Neural cell (in vitro differentiated cells): ENCODE measurements at regions not wholly inside any gene's neighbourhood (a gene's known extent, or its start where the extent isn't known, plus 50 kb on each side); places are given as distances from the start of the nearest gene placed in this dataset.

Experiments used
- H2AFZ ChIP-seq: fragments of 200-600, 300-800 bp; sonication (generic), shearing (Covaris generic); 2 replicates; pipeline ENCODE4 v1.6.0; 2014; ENCODE audit warnings: low read depth, mild to moderate bottlenecking, antibody characterized with exemption, low read length, moderate library complexity
- H3F3A ChIP-seq: fragments of 200-600 bp; shearing (Covaris generic); 2 replicates; pipeline ENCODE4 v1.6.1; 2016; ENCODE audit warnings: mild to moderate bottlenecking, moderate library complexity, mixed read lengths, antibody characterized with exemption, low read length; ENCODE audit not compliant: insufficient read depth, poor library complexity, severe bottlenecking
- H3K27ac ChIP-seq: fragments of 200-600, 300-800 bp; sonication (generic), shearing (Covaris generic); 2 replicates; pipeline ENCODE4 v1.5.1; 2014; ENCODE audit warnings: mild to moderate bottlenecking, low read length, moderate library complexity
- H3K27me3 ChIP-seq: fragments of 300-800, 200-600 bp; sonication (generic), shearing (Covaris generic); 2 replicates; pipeline ENCODE4 v1.6.0; 2014; ENCODE audit warnings: mild to moderate bottlenecking, low read depth, low read length, moderate library complexity; ENCODE audit not compliant: insufficient read depth
- H3K36me3 ChIP-seq: fragments of 300-800, 200-600 bp; sonication (generic), shearing (Covaris generic); 2 replicates; pipeline ENCODE4 v1.5.1; 2014; ENCODE audit warnings: mild to moderate bottlenecking, antibody characterized with exemption, low read length, moderate library complexity; ENCODE audit not compliant: insufficient read depth
- H3K4me2 ChIP-seq: fragments of 300-800, 200-600 bp; sonication (generic), shearing (Covaris generic); 2 replicates; pipeline ENCODE4 v1.6.0; 2014; ENCODE audit warnings: mild to moderate bottlenecking, low read length
- H3K4me3 ChIP-seq: fragments of 300-800, 200-600 bp; sonication (generic), shearing (Covaris generic); 2 replicates; pipeline ENCODE4 v1.5.1; 2014; ENCODE audit warnings: mild to moderate bottlenecking, low read length, moderate library complexity
- H3K79me2 ChIP-seq: fragments of 200-600 bp; shearing (Covaris generic); replicated peaks from 2 replicates; pipeline ENCODE4 v1.6.0; 2014; ENCODE audit warnings: mild to moderate bottlenecking, low read length, moderate library complexity; ENCODE audit not compliant: insufficient read depth
- H3K9ac ChIP-seq: fragments of 300-800, 200-600 bp; sonication (generic), shearing (Covaris generic); 2 replicates; pipeline ENCODE4 v1.6.1; 2016; ENCODE audit warnings: mild to moderate bottlenecking, low read length, mixed read lengths
- H3K9me2 ChIP-seq: fragments of 200-600 bp; shearing (Covaris generic); 2 replicates; pipeline ENCODE4 v1.6.1; 2016; ENCODE audit warnings: mild to moderate bottlenecking, low read length, mixed read lengths; ENCODE audit not compliant: insufficient read depth
- H3K9me3 ChIP-seq: fragments of 200-600, 300-800 bp; sonication (generic), shearing (Covaris generic); 2 replicates; pipeline ENCODE4 v1.6.1; 2016; ENCODE audit warnings: mild to moderate bottlenecking, mixed run types, low read length, moderate library complexity, mixed read lengths
- H4K20me1 ChIP-seq: fragments of 200-600 bp; shearing (Covaris generic); 2 replicates; pipeline ENCODE4 v1.6.1; 2016; ENCODE audit warnings: mild to moderate bottlenecking, mixed run types; ENCODE audit not compliant: insufficient read depth
- CTCF ChIP-seq: fragments of 450-650 bp; IDR thresholded peaks from 2 replicates; pipeline ENCODE4 v1.5.1; 2014; ENCODE audit warnings: antibody characterized with exemption, mild to moderate bottlenecking, moderate library complexity; ENCODE audit not compliant: poor library complexity, severe bottlenecking
- EP300 ChIP-seq: fragments of 450-650 bp; conservative IDR thresholded peaks from 2 replicates; pipeline ENCODE4 v1.6.1; 2014; ENCODE audit warnings: antibody characterized with exemption, mild to moderate bottlenecking, moderate library complexity; ENCODE audit not compliant: poor library complexity, severe bottlenecking
- EZH2 ChIP-seq: fragments of 200-600, 300-800 bp; shearing (Covaris generic), sonication (generic); IDR thresholded peaks from 2 replicates; pipeline ENCODE4 v1.6.1; 2014; ENCODE audit warnings: antibody characterized with exemption, low read length, borderline replicate concordance, mild to moderate bottlenecking; ENCODE audit not compliant: insufficient read depth, poor library complexity, severe bottlenecking
- MXI1 ChIP-seq: fragments of 450-650 bp; conservative IDR thresholded peaks from 2 replicates; pipeline ENCODE4 v1.6.1; 2014; ENCODE audit warnings: antibody characterized with exemption, mild to moderate bottlenecking; ENCODE audit not compliant: poor library complexity, severe bottlenecking
- POLR2AphosphoS5 ChIP-seq: IDR thresholded peaks from 2 replicates; pipeline ENCODE4 v1.6.1; 2012
- RAD21 ChIP-seq: fragments of 450-650 bp; conservative IDR thresholded peaks from 2 replicates; pipeline ENCODE4 v1.6.1; 2014; ENCODE audit warnings: antibody characterized with exemption, mild to moderate bottlenecking, moderate library complexity
- REST ChIP-seq: IDR thresholded peaks from 2 replicates; pipeline ENCODE4 v1.6.1; 2012; ENCODE audit warnings: borderline replicate concordance
- SMC3 ChIP-seq: fragments of 450-650 bp; conservative IDR thresholded peaks from 2 replicates; pipeline ENCODE4 v1.6.1; 2014; ENCODE audit warnings: antibody characterized with exemption, mild to moderate bottlenecking, moderate library complexity; ENCODE audit not compliant: poor library complexity
- TAF1 ChIP-seq: IDR thresholded peaks from 2 replicates; pipeline ENCODE4 v1.6.1; 2012; ENCODE audit warnings: low read depth

- no peak overlapping the region for H3K4me3 ChIP-seq
- H3F3A ChIP-seq, result no peaks in the 10 kb centered on the region
- H3K9me3 ChIP-seq, result no peaks in the 10 kb centered on the region
- TF ChIP-seq REST (no peak), EP300 (no peak)
- no peak overlapping the region for H2AFZ ChIP-seq
- no peaks in the 10 kb centered on the region for H3K79me2 ChIP-seq
- H3K27ac ChIP-seq, result no peak overlapping the region
- H3K4me2 ChIP-seq, result no peak overlapping the region
- no peaks in the 10 kb centered on the region for H3K27me3 ChIP-seq
- no peak overlapping the region for H3K9ac ChIP-seq
- no peaks in the 10 kb centered on the region for H3K9me2 ChIP-seq
- no peaks in the 10 kb centered on the region for H4K20me1 ChIP-seq
- H3K36me3 ChIP-seq, result no peaks in the 10 kb centered on the region
These were observed 898.3 kb upstream of the PCDH9 start for GRCh38 chr13:68128297-68128915.

- H3K4me3 ChIP-seq, result no peak overlapping the region
- H3K9me2 ChIP-seq, result no peaks in the 10 kb centered on the region
- no peaks in the 10 kb centered on the region for H3F3A ChIP-seq
- no peak overlapping the region for H3K4me2 ChIP-seq
- no peak for TF ChIP-seq EZH2
- no peak for TF ChIP-seq REST
- TF ChIP-seq POLR2AphosphoS5, result no peak
- no peak for TF ChIP-seq TAF1
- no peak for TF ChIP-seq SMC3
- no peak for TF ChIP-seq MXI1
- TF ChIP-seq CTCF, result no peak
- no peak for TF ChIP-seq RAD21
- no peak for TF ChIP-seq EP300
- H3K27me3 ChIP-seq, result no peaks in the 10 kb centered on the region
- H3K9me3 ChIP-seq, result no peaks in the 10 kb centered on the region
- H3K9ac ChIP-seq, result no peak overlapping the region
- no peaks in the 10 kb centered on the region for H3K79me2 ChIP-seq
- H3K36me3 ChIP-seq, result no peaks in the 10 kb centered on the region
- no peak overlapping the region for H2AFZ ChIP-seq
- H3K27ac ChIP-seq, result no peak overlapping the region
- no peaks in the 10 kb centered on the region for H4K20me1 ChIP-seq
These were observed 894.9 kb upstream of the PCDH9 start for GRCh38 chr13:68125087-68125480.
